ENCODE measurements at regions not wholly inside any gene's neighbourhood (a gene's known extent, or its start where the extent isn't known, plus 50 kb on each side); places are given as distances from the start of the nearest gene placed in this dataset.

DNA sequence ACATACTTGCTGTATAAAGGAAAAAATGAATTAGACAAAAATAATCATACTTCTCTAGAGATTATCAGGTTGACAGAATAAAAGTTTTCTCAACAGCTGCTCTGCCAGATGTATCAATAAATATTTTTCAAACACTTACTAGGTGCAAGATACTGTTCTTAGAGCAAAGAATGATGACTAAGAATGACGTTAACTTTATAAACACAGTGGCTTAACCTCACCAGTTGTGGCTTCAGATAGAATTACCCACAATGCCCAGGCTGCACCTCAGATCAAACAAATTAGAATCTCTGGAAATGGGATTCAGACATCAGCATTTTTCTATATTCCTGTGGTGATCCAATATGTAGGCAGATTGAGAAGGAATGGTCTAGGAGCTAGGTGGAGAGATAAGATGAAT lies 422.4 kb upstream of the ATP11B start:
- no peak for DNase-seq

DNA sequence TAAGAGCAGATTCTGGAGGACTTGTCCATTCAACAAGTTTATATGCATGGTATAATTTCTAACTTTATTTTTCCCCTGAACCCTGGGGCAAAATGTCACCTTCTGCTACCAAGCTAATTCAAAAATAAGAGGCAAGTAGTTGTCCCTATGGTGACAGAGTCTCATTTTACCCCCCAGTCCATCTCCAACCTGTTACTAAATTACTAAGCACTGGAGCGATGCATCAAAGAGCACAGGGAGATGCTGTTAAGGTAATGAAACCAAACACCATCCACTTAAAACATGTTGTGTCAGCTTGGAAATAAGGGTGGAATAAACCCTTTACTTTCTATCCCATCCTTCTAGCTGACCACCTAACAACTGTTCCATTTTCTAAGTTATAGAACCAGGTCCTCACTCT lies 417.4 kb upstream of the ATP11B start:
- no peak for DNase-seq

DNA sequence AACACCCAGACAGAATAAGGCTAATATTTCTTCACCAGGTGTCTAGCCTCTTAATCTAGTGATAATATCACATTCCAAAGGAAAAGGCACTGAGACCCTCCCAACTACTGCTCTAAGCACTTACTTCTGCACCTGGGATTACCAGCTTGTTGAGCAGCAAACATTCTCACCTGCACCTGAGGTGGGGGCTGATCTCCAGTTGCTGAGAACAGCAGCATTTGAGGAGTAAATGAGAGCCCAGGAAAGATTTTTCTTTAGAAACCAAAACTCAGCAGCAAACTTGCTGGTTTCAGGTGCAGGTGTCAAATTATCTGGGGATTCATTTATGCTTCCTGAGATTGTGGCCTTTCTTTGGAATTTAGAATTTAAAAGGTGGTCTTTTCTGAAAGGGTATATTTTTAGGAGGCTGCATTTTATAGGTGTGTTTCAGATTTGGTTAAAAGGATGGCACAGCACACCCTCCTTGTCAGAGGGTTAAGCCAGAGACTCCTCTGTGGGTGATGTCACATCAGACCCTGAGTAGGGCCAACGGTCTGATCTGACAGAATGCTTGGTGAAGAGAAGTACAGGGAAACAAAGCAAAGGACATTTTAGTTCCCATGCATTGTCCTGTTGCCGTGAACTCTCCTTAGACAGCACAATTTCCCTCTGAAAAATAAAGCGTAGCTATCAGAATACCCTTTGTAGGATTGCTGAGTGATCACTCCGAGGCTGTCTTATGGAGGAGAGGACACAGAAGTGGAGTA lies 411.0 kb upstream of the ATP11B start:
- DNase-seq: no peak

DNA sequence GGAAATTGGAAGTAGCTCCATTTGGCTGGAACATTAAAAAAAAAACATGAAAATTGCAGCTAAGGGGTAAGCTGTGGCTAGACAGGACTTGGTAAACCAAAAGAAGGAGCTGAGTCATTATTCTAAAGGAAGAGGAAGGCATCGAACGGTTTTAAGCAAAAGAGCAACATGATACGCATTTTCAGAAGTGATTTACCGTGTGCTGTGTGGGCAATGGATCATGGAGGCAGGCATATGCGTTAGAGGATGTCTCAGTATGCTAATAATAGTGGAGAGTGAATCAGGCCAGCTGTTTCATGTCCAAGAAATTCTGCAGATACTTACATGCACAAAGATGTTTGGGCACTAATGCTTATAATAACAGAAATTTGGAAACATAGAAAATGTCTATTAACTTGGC lies 409.1 kb upstream of the ATP11B start:
- DNase-seq: no peak

DNA sequence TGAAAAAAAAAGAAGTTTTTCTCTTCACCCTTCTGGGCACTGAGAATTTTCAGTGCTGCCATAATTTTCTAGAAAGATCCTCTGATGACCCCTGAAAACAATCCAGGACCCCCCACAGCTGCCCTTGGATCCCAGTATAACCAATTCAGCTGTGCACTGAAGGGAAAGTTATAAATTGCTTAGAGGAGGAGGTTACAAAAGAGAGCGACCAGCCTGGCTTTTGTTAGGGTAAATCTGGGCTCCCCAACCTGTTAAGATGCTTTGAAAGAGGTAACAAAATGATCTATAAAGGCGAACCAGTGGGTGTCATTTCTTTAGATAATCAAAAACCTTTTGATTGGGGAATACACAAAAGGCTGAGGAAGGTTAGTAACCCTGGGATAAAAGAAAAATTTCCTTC lies 407.9 kb upstream of the ATP11B start:
- DNase-seq: no peak

DNA sequence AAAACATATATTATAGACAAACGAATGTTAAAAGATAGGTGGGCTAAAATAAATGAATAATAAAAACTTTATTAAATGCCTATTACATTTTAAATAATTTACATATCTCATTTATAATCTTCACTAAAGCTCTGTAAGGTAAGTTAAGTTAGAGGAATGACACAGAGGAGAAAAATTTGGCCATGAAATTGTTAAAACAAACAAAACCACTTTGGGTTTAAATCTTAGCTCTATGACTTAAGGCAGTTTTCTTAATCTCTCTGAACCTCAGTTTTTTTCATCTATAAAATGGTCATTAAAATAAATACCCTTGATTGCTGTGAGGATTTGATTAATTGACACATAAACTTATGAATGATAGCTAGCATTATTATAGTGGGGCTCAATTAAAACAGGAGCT lies 404.8 kb upstream of the ATP11B start:
- no peak for DNase-seq

DNA sequence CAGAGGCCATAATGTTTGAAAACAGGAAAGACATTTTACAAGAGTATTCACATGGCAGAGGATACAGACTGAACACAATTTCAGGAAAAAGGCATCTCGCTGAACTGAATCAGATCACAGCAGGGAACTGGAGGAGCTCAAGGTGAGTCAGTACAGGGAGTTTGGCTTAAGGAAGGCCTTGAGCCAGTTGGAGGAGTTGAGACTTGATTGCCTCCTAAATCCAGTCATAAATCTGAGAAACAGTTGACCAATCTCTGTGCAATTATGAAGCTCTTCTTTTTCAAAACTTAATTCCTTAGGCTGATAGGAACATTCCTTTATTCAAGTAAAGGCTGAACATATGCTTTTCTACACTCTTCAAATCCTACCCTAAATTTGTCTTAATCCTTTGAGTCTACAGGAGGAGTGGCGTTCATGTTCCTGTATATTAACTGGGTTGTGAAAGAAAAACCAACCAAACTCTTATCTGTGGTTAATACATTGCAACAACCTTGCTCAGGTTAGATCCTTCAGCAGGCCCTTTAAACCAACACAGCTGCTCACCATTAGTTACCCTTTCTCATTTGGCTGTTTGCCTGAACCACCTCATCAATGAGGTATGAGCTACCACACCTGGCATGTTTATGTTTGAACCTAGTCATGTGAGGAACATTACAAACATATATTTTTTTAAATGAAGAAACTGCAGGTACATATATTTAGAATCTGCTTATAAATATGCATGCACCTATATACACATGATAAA lies 404.1 kb upstream of the ATP11B start:
- DNase-seq: no peak

DNA sequence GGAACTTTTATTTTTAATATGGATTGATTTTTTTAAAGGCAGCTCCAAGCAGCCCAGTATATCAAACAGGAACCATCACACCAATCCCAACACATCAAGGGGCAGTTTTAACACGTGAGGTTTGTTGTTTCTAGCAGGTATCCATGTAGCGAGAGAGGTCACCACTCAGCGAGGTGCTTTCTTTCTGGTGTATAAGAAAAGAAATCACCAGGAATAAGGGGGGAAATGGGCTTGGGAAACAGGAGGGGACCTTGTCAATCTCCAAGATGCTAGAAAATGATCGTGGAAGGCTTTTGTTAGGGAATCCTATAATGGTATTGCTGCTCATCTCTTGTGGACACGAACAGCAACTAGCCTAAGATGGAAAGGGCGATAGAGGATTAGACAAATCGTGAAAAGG lies 402.9 kb upstream of the ATP11B start:
- no peak for DNase-seq

DNA sequence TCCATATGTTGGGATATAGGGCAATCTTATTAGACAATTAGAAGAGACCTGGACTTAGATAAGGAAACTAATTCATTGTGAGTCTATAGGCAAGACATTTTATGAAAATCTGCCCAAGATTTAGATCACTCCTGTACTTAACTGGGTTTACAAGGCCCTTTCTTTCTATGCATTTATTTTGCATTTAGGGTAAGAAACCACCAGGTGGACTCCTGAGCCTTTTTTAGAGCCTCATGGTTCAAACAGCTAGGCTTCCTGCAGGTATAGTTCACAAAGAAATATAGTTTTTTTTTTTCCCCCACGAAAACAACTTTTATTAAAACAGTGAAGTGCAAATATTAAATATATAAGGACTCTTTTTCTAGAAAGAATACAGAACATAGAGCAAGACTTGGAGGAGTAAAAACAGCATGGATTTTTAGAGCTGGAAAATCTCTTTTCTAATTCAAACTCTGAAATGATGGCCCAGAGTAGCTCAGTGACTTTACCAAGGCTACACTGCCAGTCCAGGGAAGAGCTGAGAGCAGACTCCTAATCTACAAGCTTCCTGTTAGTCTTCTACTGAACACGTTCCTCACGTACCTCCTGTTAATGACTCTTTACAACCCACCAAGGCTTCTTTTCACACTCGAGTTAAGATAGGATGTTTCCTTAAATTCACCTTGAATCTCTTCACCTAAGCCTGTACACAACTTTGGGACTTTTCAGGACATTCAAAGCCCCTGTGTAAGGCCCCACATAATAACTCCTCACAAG lies 400.9 kb upstream of the ATP11B start:
- no peak for DNase-seq

DNA sequence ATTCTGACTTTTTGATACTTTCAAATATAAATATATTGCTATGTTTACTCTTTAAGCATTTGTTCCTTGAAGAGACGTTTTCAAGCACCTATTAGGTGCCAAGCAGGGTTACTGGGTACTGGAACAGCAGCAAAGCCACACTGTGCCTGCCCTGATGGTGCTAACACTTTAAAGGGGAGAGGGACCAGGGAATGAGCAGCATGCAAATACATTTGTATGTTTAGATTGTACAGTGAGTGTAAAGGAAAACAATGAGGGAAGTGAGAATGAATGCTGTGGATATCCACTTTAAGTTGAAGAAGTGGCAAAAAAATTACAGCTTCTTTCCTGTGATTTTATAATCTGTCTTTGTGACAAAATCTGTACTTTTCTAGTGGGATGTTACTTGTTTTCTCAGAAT lies 400.2 kb upstream of the ATP11B start:
- DNase-seq: no peak

DNA sequence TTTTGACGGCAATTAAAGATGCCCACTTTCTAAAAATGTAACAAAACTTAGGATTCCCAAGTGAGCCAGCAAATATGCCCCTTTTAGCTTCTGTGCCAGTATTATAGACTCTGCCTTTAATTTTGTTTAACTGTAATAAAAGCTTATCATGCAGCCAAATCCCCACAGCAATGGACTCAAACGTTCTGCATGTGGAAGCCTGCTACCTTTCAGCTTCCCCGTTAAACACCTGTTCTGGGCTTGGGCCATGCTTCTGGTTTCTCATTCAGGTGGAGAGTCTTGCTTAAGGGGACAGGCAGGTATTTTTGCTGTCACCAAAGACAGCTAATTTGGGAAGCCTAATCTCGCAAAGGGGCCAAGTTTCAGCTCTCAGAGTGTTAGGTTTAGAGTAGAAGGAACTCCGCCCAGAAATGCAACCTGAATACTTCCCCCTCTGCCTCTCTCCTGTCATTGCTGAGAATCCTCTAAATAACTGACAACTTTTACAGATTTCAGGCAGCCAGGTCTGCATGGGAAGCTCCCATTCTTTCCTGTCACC lies 399.4 kb upstream of the ATP11B start:
- no peak for DNase-seq

DNA sequence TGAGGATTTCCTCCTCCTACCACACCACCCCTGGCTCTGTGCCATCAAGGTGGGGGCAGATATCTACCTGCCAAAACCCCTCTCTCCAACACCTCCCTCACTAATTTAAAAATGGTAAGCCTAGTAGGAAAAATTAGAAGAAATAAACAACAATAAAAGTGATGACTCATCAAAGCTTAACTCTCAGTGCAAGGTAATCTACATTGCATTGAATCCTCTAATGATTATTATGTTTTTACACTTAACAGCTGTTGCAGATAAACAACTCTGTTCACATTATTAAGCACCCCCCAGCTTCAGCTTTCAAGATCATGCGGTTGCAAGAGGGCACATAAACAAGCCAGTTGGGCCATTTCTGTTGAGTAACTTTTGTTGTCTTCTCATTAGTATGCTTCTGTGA lies 396.1 kb upstream of the ATP11B start:
- DNase-seq: no peak

DNA sequence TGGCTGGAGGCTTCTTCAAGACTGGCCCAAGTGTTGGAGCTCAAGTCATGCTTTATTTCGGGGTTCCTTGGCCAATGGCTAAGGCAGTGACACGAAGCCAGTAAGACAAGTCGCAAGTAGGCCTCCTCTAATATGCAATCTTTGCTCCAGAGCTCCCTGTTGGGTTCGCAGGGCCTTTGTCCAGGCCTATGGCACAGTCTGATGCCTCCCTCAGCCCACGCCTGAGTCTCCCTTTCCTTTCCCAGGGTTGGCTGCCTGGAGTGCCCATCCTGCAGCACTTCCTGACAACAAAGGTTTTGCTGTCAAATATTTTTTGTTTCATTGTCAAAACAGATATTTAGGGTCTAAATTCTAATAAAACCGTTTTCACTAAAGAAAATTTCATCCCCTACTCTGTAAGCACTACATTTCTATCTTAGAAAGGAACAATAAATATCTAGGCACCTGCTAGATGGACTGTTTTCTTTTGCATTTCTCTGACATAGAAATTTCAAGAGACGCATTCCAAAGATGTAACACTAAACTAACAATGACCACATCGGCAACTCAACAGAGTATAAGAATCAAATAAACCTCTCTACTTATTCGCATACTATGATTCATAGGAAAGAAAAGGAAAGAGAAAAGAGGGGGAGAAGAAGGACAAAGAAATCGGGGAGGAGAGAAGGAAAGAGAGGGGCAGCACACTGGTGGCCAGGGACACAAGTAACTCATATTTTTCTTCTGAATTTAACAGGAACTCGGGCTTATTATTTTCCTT lies 393.1 kb upstream of the ATP11B start:
- DNase-seq: no peak

DNA sequence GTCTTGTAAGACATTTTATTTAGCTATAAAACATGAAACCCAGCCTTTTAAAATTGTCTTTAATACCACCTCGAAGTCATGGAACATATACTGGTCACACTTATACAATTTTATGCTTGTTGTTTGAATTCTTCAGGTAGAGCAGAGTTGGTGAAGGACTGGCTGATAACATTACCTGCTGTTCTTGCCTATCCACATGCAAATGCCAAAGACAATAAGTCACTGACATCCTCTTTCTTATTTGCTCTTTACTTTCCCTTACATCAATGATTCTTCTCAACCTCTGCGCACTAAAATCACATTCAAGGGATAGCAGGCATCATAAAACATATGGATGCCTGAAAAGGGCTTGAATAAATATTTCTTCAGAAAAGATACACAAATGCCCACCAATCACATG lies 392.5 kb upstream of the ATP11B start:
- DNase-seq: no peak

DNA sequence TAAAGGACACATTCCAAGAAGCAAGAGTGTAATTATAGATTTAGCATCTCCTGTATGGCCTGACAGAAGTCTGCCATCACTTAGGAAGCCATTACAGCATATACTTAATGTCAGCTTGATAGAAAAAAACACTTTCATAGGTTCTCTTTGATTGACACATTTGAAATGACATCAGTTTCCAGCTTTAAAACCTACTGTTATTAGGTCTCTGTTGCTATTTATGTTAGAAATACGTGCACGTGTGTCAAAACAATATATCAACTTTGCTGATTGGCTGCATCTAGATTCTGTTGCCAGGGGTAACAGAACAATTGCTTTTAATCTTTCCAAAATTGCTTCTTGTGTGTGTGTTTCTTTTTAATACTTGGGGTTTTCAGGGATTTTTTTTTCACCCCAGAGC lies 389.3 kb upstream of the ATP11B start:
- DNase-seq: no peak

DNA sequence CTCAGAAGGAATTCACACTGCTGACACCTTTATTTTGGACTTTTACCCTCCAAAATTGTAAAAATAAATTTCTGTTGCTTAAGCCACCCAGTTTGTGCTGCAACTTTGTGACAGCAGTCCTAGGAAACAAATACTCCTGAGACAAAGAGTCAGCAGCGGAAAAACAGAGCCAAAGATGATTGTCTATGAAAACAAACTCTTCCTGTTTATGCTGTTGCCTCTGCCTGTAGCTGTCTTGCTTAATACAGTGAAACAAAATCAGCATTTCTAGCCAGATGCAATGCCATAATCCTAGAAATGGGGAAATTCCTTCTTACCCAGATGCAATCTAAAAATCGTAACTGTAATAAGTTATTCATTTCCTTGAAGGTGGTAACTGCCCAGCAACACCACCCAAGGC lies 387.5 kb upstream of the ATP11B start:
- DNase-seq: no peak

DNA sequence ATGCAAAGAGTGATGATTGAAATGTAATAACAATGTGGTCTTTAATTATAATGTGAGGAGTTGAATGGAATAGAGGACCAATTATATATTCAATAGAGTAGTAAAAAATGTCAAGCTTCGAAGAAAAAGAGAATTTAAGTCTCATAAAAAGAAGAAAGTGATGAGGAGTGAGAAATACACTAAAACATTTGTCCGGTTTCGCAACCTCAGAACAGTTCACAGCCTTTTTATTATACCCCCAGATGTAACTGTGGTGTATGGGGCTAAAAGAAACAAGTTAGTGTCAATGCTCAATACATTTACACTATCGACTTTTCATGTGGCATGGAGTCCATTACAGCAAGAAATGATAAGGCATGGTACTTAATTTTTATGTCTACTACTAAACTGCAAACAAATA lies 386.5 kb upstream of the ATP11B start:
- no peak for DNase-seq

DNA sequence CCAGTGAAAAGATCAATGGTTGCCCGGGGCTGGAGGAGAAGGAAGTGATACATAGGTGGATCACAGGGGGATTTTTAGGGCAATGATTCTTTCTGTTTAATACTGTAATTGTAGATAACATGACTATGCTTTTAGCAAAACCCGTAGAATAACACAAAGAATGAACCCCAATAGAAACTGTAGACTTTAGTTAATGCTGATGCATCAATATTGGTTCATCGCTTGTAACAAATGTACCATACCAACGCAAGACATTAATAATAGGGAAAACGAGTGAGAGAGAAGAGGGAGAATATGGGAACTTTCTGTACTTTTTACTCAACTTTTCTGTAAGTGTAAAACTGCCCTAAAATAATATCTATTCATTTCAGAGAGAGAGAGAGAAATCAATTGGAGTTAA lies 383.3 kb upstream of the ATP11B start:
- DNase-seq: no peak

DNA sequence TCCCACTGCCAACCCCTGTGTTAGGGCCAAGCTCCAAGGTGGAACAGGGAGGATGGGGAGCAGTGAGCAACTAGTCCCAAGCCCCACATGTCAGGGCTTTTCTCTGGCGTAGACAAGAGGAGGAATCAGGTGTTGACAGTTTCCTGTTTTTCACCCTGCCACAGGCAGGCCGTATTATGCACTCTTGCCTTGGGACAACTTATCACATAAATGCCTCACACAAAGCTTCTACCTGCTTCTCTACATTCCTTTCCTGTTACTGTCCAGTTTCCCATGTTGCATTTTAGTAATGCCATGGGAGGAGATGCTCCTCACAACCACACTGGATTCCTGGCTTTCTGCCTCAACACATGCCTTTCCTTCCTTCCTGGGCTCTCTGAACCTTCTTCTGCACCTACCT lies 381.2 kb upstream of the ATP11B start:
- no peak for DNase-seq

DNA sequence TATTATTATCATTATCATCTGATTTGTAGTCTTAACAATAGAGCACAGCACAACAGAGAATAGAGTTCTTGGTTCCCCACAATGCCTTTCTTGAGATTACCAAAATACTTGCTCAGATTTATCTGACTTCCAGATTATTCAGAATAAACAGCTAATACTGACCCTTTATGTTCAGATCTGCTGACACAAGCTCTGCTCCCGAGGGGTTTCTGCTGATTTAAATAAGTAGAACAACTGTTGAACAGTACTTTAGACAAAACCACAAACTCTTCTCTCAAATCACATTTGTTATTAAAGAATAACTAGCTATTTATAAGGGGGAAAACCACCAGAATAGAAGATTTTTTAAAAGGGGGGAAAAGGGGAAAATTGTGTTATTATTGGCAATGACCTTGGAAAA lies 380.2 kb upstream of the ATP11B start:
- no peak for DNase-seq

DNA sequence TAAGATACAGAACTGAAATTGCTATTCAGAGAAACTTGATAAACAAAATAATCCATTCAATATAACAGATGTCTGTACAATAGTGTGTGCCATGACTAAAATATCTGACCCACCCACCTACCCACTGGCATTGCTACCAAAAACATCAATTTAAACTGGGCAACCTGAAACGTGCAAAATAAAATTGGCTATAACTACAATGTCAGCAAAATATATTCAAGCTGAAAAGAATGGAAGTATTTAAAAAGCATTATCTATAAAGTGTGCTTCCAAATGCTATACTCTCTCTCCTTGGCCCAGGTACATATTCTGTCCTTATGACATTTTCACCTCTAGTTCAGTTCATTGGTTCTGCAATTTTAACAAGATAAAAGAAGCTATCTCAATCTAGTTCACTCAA lies 379.6 kb upstream of the ATP11B start:
- DNase-seq: no peak

DNA sequence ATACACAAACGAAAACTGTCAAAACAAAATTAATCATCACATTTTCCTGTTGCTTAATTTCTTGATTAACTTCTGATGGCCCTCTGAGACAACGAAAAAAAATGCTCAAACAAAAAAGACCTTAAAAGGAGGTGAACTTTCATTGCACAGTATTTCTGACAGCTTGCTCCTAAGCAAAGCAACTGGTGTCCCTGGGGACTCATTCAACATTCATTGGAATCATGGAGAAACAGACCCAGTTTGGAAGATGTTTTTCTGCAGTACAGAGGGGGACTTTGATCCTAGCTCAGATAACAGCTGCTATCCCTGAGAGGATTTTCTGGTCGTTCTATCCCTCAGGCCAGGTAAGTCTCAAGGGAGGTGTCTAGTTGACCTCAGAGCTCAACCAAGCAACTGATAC lies 378.7 kb upstream of the ATP11B start:
- DNase-seq: no peak

DNA sequence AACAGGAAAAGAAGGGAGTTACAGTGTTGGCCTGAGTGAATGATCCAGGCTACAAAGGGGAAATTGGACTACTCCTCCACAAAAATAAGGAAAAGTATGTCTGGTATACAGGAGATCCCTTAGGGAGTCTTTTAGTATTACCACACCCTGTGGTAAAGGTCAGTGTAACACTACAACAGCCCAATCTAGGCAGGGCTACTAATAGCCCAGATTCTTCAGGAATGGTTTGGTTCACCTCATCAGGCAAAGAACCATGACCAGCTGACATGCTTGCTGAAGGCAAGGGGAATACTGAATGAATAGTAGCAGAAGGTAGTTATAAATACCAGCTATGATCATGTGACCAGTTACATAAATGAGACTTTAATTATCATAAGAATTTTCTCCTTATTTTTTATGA lies 372.6 kb upstream of the ATP11B start:
- DNase-seq: no peak
